GM19238 (cell line): ENCODE measurements at regions not wholly inside any gene's neighbourhood (a gene's known extent, or its start where the extent isn't known, plus 50 kb on each side); places are given as distances from the start of the nearest gene placed in this dataset.

Experiments used
- DNase-seq: peaks from one replicate; pipeline ENCODE4 v3.0.0; 2011; ENCODE audit warnings: low spot score; ENCODE audit not compliant: insufficient read length

DNA sequence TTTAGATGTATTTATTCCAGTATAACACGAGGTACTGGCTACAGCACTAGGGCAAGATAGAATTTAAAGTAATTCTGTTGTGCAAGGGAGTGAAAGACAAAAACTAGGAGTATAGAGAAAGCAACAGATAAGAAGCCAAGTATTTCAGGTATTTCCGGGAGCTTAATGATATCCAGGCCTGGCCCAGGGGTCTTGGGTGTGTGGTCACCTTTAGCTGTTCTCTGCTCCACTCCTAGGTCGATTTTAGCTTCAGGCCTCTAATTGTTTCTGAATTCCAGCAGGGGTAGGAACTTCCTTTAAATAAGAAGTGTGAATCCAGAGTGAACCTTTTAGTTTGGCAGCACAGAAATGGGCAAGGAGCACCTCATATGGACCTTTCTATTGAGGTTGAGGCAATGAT, 342.3 kb upstream of the MYT1L start:
- DNase-seq, result no peak

- DNase-seq, result no peak
Observed at GRCh38 chr2:2672249-2672648, 341.2 kb upstream of the MYT1L start.

GRCh38 chr2:2671826-2672225, 340.8 kb upstream of the MYT1L start:
- no peak for DNase-seq

DNA sequence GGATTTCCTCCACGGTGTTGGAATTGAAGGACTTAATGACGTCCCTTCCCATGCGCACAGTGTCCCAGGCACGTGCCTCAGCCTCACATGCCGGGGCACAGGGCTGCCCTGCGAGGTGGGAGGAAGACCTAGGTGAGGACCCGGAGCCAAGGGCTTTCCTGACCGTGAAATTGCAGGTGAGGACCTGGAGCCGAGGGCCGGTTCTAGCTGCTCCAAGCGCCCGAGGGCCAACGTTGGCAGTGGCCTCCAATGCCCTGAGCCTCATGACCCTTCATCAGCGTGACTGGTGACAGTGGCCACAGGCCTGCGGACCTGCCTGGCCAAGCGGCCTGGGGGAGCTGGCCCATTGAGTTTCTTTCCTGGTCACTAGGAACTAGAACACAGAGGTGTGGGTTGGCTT, 338.2 kb upstream of the MYT1L start:
- DNase-seq, result no peak

- DNase-seq, result no peak
Observed at GRCh38 chr2:2668681-2669265, 337.7 kb upstream of the MYT1L start.

DNA sequence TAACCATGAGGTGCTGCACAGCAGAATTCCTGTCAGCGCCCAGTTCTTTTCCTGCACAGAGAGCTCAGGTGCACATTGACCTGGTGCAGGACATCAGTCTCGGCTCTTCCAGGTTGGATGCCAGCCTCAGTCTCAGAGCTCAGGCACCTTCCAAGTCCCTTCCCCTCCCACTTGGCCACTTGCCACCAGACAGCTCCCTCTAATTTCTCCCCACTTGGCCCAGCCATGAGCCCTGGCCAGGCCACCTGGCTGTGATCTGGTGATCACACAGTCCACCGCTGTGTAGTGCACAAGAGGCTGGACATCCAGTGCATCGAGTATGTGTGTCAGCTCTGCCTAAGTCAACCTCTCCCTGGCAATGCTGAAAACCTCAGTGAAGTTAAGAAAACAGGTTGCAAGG, 336.6 kb upstream of the MYT1L start:
- no peak for DNase-seq

DNA sequence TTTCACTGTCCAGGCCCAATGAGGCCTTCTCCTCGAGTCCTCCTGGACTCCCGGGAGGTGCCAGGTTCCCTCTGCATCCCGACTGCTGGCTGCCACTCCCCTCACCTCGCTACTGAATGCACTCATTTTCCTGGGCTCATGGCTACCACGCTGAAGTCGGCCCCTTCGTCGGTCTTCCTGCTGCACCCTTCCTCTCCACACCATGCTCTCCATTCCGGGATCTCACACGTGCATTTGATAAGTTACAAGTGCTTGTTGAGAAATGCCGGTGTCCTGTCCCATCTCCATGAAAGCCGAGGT, 334.7 kb upstream of the MYT1L start:
- no peak for DNase-seq

- DNase-seq, result no peak
Observed at GRCh38 chr2:2664989-2665833, 334.1 kb upstream of the MYT1L start.

DNA sequence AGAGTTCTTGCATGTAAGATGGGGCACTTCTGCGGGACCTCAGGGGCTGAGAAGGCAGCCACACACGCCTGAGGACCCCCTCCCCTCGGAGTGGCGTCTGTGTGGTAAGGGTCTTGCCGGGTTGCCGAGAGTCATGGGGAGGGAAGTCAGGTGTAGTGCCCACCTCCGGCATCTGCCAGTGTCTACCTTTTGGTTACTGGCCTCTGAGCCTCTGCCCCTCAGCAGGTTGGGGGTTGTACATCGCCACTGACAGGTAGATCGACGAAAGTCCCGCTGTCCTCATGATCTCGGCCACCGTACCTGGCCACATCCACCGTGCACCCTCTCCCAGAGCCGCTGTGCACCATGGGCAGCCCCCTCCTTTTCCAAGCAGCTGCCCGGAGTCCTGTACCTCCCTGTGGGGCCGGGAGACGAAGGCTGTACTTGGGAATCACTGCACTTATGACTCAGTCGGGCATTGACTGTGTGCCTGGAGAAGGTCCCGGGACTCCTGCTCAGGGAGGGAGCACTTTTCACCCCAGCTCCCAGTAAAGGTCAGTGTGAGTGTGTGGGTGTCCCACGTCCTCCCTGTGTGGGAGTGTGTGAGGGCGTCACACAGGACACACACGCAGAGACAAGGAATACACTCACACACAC, 332.4 kb upstream of the MYT1L start:
- no peak for DNase-seq

DNA sequence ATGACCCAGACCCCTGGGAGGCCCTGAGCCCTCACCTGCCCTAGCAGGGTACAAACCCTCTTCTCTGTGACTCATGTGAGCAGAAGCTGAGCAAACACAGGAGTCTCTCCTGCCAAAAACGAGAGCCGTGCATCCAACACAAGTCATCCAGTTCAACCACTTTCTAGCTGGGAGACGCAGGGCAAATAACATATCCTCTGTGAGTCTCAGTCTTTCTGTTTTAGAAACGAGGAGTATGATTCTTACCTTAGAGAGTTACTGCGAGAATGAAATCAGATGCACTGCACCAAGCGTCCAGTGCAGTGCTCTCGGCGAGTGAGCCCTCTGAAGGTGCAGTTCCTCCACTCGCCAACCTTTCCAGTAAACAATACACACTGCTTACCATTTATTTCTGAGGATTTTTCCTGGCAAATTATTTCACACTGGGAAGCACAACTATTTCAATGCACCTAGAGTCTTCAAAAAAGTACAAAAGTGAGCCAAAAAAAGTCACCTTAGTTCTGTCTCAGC, 331.8 kb upstream of the MYT1L start:
- no peak for DNase-seq

GRCh38 chr2:2662037-2662846, 331.2 kb upstream of the MYT1L start:
- no peak for DNase-seq

DNA sequence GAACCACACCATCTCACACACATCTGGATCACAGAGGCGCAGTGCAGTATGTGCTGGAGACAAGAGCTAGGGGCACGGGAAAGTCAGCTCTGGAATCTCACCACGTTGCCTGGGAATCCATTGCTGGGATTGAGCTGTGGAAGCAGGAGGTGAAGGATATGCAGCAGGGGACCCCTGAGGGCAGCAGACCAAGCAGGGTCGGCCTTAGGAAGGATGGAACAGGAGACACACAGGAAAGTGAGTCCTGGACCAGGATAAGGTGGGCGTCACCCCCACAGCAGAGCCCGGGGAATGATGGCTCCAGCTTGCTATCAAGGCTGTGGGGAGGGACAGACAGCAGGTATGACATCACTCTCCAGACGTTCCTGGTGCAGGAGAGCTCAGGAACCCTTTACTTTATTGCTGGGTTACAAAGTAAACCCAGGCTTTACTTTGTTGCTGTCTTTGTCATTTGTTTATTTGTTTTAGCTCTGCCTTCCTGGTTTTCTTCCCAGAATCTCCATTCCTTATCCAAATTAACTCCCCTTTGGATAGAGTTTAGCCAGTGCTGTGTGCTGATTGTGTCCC, 329.8 kb upstream of the MYT1L start:
- no peak for DNase-seq

GRCh38 chr2:2657121-2657962, 326.3 kb upstream of the MYT1L start:
- DNase-seq, result no peak

- DNase-seq, result no peak
Observed at GRCh38 chr2:2656115-2657011, 325.3 kb upstream of the MYT1L start.

GRCh38 chr2:2655453-2656114, 324.5 kb upstream of the MYT1L start:
- no peak for DNase-seq

DNA sequence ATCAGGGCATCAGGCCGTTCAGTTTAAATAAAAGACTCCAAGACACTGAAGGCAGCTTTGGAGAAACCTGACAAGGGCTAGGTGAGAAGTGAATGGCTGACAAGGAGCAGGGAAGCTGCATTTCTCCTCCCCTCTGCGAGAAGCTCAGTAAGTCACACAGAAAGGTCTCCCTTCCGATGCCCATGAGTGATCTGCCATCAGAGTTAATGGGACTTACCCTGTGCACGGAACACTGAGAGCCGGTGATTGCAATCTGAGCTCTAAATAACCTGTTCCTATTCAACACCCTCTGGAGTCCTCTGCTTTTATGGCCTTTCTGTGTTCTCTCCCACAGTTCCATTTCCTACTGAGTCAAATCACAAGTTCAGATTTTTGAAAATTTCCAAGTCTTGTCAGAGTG, 322.2 kb upstream of the MYT1L start:
- no peak for DNase-seq

GRCh38 chr2:2650608-2651375, 319.7 kb upstream of the MYT1L start:
- DNase-seq, result no peak
